ENCODE measurements at regions not wholly inside any gene's neighbourhood (a gene's known extent, or its start where the extent isn't known, plus 50 kb on each side); places are given as distances from the start of the nearest gene placed in this dataset.

DNA sequence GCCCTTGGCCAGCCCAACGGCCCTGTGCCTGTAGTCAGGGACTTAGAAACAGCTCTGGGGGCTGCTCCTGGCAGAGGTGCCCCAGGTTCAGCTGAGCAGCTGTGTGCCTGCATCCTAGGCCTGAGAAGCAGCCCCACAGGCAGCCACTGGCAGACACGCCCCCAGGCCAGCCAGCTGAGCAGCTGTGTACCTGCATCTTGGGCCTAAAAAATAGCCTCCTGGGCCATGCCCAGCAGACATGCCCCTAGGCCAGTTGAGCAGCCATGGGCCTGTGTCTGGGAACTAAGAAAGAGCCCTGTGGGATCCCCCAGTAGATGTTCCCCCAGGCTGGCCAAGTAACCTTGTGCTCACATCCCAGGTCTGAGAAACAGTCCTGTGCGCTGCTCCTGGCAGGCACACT is 64.0 kb downstream of the TBR1 start:
- WGBS (ENCODE audit: insufficient coverage): 75% methylated on average over 3 of the region's 3 CpGs
- H3K27ac ChIP-seq (ENCODE audit: low read length in 2 of 2): no peak overlapping the region
- DNase-seq (no peak), ATAC-seq (ENCODE audit: low read depth) (no peak)
- H3K4me2 ChIP-seq (replicated peaks; ENCODE audit: low read depth, low read length, poor library complexity, severe bottlenecking): no peak overlapping the region
- H3K4me1 ChIP-seq (ENCODE audit: control insufficient read depth in 2 of 2, insufficient read depth in 2 of 2, low read length in 2 of 2): no peaks in the 10 kb centered on the region
- H3K9ac ChIP-seq (ENCODE audit: low read length): no peak overlapping the region
- no peak overlapping the region for H3K4me3 Mint-ChIP-seq
- peaks cover 2 to 22% (median 12%) of the 10 kb centered on the region in 3 donors for H3K9me3 ChIP-seq (ENCODE audit: control extremely low read depth in 1 of 3, control insufficient read depth in 2 of 3, insufficient read depth in 1 of 3, low read length in 2 of 3)
- no peaks in the 10 kb centered on the region for H4K20me1 ChIP-seq (ENCODE audit: control insufficient read depth, insufficient read depth, low read length, poor library complexity, severe bottlenecking)
- no peak overlapping the region for H3K4me3 ChIP-seq (ENCODE audit: control extremely low read depth in 1 of 5, extremely low read depth in 1 of 5, insufficient read depth in 1 of 5, low read depth in 2 of 5, low read length in 4 of 5)
- H3K27me3 ChIP-seq (replicated peaks in 1 of 4; ENCODE audit: control extremely low read depth in 1 of 4, control insufficient read depth in 3 of 4, insufficient read depth in 4 of 4, low read length in 3 of 4): no peaks in the 10 kb centered on the region
- peaks cover 3% of the 10 kb centered on the region for H3K27me3 Mint-ChIP-seq
- H3K4me1 Mint-ChIP-seq: no peaks in the 10 kb centered on the region
- ChIA-PET POLR2A (no interaction called here), CTCF (no interaction called here)
- H3K36me3 ChIP-seq (replicated peaks in 1 of 2; ENCODE audit: control extremely low read depth in 1 of 2, control insufficient read depth in 1 of 2, extremely low read depth in 1 of 2, insufficient read depth in 2 of 2, low read length in 1 of 2): no peaks in the 10 kb centered on the region
- H2AFZ ChIP-seq (ENCODE audit: insufficient read depth, low read depth, low read length, poor library complexity, severe bottlenecking): no peak overlapping the region
- H3K9me3 Mint-ChIP-seq (ENCODE audit: insufficient read depth): peaks cover 11% of the 10 kb centered on the region
- intact Hi-C loops (cut with micrococcal nuclease): no loop called here
- no peak for TF ChIP-seq EZH2 (IDR thresholded peaks at IDR 0.05; ENCODE audit: borderline replicate concordance, insufficient read depth, low read depth, low read length, poor library complexity, severe bottlenecking)
- H3K27ac Mint-ChIP-seq: no peak overlapping the region
- H3K79me2 ChIP-seq (ENCODE audit: control insufficient read depth, insufficient read depth, low read length): no peaks in the 10 kb centered on the region

DNA sequence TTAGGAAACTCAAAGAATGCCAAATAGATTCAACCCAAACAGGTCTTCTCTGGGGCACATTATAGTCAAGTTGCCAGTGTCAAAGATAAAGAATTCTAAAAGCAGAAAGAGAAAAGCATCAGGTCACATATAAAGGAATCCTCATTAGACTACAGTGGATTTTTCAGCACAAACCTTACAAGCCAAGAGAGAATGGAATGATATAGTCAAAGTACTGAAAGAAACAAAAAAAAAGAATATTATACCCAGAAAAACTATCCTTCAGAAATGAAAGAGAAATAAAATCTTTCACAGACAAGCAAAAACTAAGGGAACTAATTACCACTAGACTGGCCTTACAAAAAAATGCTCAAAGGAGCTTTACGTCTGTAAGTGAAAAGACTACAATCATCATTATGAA is 65.5 kb downstream of the TBR1 start:
- no peak overlapping the region for H3K4me3 Mint-ChIP-seq
- no peaks in the 10 kb centered on the region for H4K20me1 ChIP-seq (ENCODE audit: control insufficient read depth, insufficient read depth, low read length, poor library complexity, severe bottlenecking)
- H3K4me1 Mint-ChIP-seq: no peaks in the 10 kb centered on the region
- no peak overlapping the region for H3K27ac Mint-ChIP-seq
- WGBS (ENCODE audit: insufficient coverage): no CpG with 5 or more reads among the region's 1 CpG
- H2AFZ ChIP-seq (ENCODE audit: insufficient read depth, low read depth, low read length, poor library complexity, severe bottlenecking): no peak overlapping the region
- peaks cover 2 to 22% (median 12%) of the 10 kb centered on the region in 3 donors for H3K9me3 ChIP-seq (ENCODE audit: control extremely low read depth in 1 of 3, control insufficient read depth in 2 of 3, insufficient read depth in 1 of 3, low read length in 2 of 3)
- no peak overlapping the region for H3K4me2 ChIP-seq (replicated peaks; ENCODE audit: low read depth, low read length, poor library complexity, severe bottlenecking)
- no peaks in the 10 kb centered on the region for H3K36me3 ChIP-seq (replicated peaks in 1 of 2; ENCODE audit: control extremely low read depth in 1 of 2, control insufficient read depth in 1 of 2, extremely low read depth in 1 of 2, insufficient read depth in 2 of 2, low read length in 1 of 2)
- TF ChIP-seq, protein P1, sequence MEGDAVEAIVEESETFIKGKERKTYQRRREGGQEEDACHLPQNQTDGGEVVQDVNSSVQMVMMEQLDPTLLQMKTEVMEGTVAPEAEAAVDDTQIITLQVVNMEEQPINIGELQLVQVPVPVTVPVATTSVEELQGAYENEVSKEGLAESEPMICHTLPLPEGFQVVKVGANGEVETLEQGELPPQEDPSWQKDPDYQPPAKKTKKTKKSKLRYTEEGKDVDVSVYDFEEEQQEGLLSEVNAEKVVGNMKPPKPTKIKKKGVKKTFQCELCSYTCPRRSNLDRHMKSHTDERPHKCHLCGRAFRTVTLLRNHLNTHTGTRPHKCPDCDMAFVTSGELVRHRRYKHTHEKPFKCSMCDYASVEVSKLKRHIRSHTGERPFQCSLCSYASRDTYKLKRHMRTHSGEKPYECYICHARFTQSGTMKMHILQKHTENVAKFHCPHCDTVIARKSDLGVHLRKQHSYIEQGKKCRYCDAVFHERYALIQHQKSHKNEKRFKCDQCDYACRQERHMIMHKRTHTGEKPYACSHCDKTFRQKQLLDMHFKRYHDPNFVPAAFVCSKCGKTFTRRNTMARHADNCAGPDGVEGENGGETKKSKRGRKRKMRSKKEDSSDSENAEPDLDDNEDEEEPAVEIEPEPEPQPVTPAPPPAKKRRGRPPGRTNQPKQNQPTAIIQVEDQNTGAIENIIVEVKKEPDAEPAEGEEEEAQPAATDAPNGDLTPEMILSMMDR (IDR thresholded peaks at IDR 0.05): no peak
- no peak for TF ChIP-seq EZH2 (IDR thresholded peaks at IDR 0.05; ENCODE audit: borderline replicate concordance, insufficient read depth, low read depth, low read length, poor library complexity, severe bottlenecking)
- ChIA-PET POLR2A (no interaction called here), CTCF (no interaction called here)
- H3K27me3 Mint-ChIP-seq: no peaks in the 10 kb centered on the region
- H3K27ac ChIP-seq (ENCODE audit: low read length in 2 of 2): no peak overlapping the region
- H3K4me3 ChIP-seq (ENCODE audit: control extremely low read depth in 1 of 5, extremely low read depth in 1 of 5, insufficient read depth in 1 of 5, low read depth in 2 of 5, low read length in 4 of 5): no peak overlapping the region
- H3K4me1 ChIP-seq (ENCODE audit: control insufficient read depth in 2 of 2, insufficient read depth in 2 of 2, low read length in 2 of 2): no peaks in the 10 kb centered on the region
- intact Hi-C loops (cut with micrococcal nuclease): no loop called here
- ATAC-seq (ENCODE audit: low read depth) (no peak), DNase-seq (no peak)
- H3K27me3 ChIP-seq (replicated peaks in 1 of 4; ENCODE audit: control extremely low read depth in 1 of 4, control insufficient read depth in 3 of 4, insufficient read depth in 4 of 4, low read length in 3 of 4): no peaks in the 10 kb centered on the region
- no peaks in the 10 kb centered on the region for H3K79me2 ChIP-seq (ENCODE audit: control insufficient read depth, insufficient read depth, low read length)
- peaks cover 11% of the 10 kb centered on the region for H3K9me3 Mint-ChIP-seq (ENCODE audit: insufficient read depth)
- no peak overlapping the region for H3K9ac ChIP-seq (ENCODE audit: low read length)
